Right atrium auricular region (tissue), 2 donors: ENCODE measurements at regions not wholly inside any gene's neighbourhood (a gene's known extent, or its start where the extent isn't known, plus 50 kb on each side); places are given as distances from the start of the nearest gene placed in this dataset.
"Not testable (repeated sequence)": the region's sequence is repeated elsewhere in the genome, so short reads cannot be mapped to it uniquely, and the experiment has no call there.

Experiments used
- DNase-seq: peaks from one replicate; pipeline ENCODE4 v3.0.0-alpha.2; 2019; ENCODE audit warnings: low spot score
- H3K27ac ChIP-seq, 2 donors: fragments of 200-600 bp; sonication (generic); 1 replicate in 1 of 2; 2 replicates in 1 of 2; pipeline ENCODE4 v1.5.1; 2016 to 2019
- H3K27me3 ChIP-seq, 2 donors: fragments of 200-600 bp; sonication (generic); one replicate each; pipeline versions ENCODE4 v1.5.1 to v1.6.0; 2017 to 2019
- H3K36me3 ChIP-seq: fragments of 200-600 bp; sonication (generic); one replicate; pipeline ENCODE4 v1.5.1; 2016
- H3K4me1 ChIP-seq, 2 donors: fragments of 200-600 bp; sonication (generic); one replicate each; pipeline versions ENCODE4 v1.5.1 to v1.6.0; 2017 to 2019
- H3K4me3 ChIP-seq, 2 donors: fragments of 200-600 bp; sonication (generic); 1 replicate in 1 of 2; 2 replicates in 1 of 2; pipeline ENCODE4 v1.5.1; 2017 to 2019; ENCODE audit warnings: mild to moderate bottlenecking in 1 of 2, moderate library complexity in 1 of 2
- H3K9me3 ChIP-seq, 2 donors: fragments of 200-600 bp; sonication (generic); one replicate each; pipeline ENCODE4 v1.5.1; 2019
- TF ChIP-seq, protein P1 (sequence below), 2 donors: fragments of 200-600 bp; sonication (generic); IDR thresholded peaks; one replicate each; pipeline ENCODE4 v1.5.1; 2019; ENCODE audit warnings: antibody characterized with exemption in 2 of 2

GRCh38 chr6:81886157-81886556 lies 133.7 kb upstream of the TENT5A start:
- no peaks in the 10 kb centered on the region for H3K27me3 ChIP-seq
- no peak overlapping the region for H3K4me3 ChIP-seq
- H3K4me1 ChIP-seq = no peaks in the 10 kb centered on the region
- no peak for DNase-seq
- no peaks in the 10 kb centered on the region for H3K9me3 ChIP-seq
- H3K36me3 ChIP-seq = no peaks in the 10 kb centered on the region
- TF ChIP-seq, protein P1, sequence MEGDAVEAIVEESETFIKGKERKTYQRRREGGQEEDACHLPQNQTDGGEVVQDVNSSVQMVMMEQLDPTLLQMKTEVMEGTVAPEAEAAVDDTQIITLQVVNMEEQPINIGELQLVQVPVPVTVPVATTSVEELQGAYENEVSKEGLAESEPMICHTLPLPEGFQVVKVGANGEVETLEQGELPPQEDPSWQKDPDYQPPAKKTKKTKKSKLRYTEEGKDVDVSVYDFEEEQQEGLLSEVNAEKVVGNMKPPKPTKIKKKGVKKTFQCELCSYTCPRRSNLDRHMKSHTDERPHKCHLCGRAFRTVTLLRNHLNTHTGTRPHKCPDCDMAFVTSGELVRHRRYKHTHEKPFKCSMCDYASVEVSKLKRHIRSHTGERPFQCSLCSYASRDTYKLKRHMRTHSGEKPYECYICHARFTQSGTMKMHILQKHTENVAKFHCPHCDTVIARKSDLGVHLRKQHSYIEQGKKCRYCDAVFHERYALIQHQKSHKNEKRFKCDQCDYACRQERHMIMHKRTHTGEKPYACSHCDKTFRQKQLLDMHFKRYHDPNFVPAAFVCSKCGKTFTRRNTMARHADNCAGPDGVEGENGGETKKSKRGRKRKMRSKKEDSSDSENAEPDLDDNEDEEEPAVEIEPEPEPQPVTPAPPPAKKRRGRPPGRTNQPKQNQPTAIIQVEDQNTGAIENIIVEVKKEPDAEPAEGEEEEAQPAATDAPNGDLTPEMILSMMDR (IDR thresholded peaks at IDR 0.05) = no peak
- no peak overlapping the region for H3K27ac ChIP-seq

DNA sequence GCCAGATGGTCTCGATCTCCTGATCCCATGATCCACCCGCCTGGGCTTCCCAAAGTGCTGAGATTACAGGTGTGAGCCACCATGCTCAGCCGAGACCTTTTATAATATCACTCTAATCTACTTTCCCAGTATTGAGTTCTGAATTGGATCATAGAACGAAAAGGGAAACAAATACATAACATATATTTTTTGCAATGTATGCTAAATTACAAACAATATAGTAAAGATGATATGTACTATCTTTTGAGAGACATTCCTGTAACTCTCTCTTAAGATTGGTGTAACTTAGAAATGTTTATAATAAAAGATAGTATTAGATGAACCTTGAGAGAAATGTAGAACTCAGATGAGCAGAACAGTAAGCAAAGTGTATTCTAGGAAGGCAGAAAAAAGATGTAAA lies 129.2 kb upstream of the TENT5A start:
- H3K27me3 ChIP-seq = no peaks in the 10 kb centered on the region
- H3K27ac ChIP-seq = no peak overlapping the region
- TF ChIP-seq, protein P1 (IDR thresholded peaks at IDR 0.05) = no peak
- no peaks in the 10 kb centered on the region for H3K36me3 ChIP-seq
- H3K4me3 ChIP-seq = no peak overlapping the region
- no peak for DNase-seq
- no peaks in the 10 kb centered on the region for H3K9me3 ChIP-seq
- no peaks in the 10 kb centered on the region for H3K4me1 ChIP-seq

DNA sequence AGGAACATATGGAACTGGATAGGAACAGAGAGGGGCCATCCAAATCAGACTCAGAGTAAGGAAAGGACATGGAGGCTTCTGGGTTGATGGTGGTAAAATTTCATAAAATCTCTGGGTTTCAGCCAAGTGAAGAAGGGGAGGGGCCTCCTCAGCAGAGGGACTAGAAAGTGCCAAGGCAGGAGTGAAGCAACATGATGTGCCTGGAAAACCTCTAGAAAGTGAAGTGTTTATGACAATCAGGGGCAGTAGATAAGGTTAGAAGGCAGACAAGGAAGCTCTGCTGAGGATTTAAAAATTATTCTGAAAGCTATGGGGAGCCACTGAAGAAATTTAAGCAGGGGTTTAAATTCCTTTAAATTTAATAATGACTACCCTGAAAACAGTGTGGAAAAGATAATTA lies 126.0 kb upstream of the TENT5A start:
- H3K4me3 ChIP-seq = no peak overlapping the region
- TF ChIP-seq, protein P1 (IDR thresholded peaks at IDR 0.05) = no peak
- no peaks in the 10 kb centered on the region for H3K27me3 ChIP-seq
- no peak for DNase-seq
- no peaks in the 10 kb centered on the region for H3K9me3 ChIP-seq
- no peaks in the 10 kb centered on the region for H3K4me1 ChIP-seq
- H3K27ac ChIP-seq = no peak overlapping the region
- no peaks in the 10 kb centered on the region for H3K36me3 ChIP-seq

DNA sequence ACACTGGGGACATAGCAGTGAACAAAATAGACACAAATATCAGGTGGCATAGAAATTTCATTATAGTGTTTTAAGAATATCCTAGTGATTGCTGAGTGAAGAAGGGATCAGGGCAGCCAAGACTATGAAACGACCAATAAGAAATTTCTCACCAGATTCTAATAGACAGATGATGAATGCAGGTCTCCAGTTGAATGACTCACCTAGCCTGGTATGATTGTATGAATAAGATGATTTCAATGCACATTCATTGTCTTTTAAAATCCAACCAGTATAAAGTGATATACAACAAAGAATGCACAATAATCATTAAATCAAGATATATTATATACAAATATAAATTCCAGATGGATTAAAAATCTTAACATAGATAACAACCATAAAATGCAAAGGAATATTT lies 124.5 kb upstream of the TENT5A start:
- H3K4me1 ChIP-seq = no peaks in the 10 kb centered on the region
- DNase-seq = no peak
- TF ChIP-seq, protein P1 (IDR thresholded peaks at IDR 0.05) = no peak

GRCh38 chr6:81875782-81876293 lies 123.4 kb upstream of the TENT5A start:
- Histone ChIP-seq H3K4me3 (no peak overlapping the region), H3K27ac (no peak overlapping the region), H3K27me3 (no peaks in the 10 kb centered on the region), H3K4me1 (no peaks in the 10 kb centered on the region), H3K36me3 (no peaks in the 10 kb centered on the region), H3K9me3 (peaks cover 0 to 16% of the 10 kb centered on the region in 2 donors)
- TF ChIP-seq, protein P1 (IDR thresholded peaks at IDR 0.05) = no peak
- no peak for DNase-seq

More for the DNA sequence above, 124.5 kb upstream of the TENT5A start:
- H3K9me3 ChIP-seq = peaks cover 0 to 5% of the 10 kb centered on the region in 2 donors
- no peaks in the 10 kb centered on the region for H3K27me3 ChIP-seq
- H3K4me3 ChIP-seq = no peak overlapping the region
- no peak overlapping the region for H3K27ac ChIP-seq
- H3K36me3 ChIP-seq = no peaks in the 10 kb centered on the region

- not testable (repeated sequence) for H3K27me3 ChIP-seq, H3K4me3 ChIP-seq, H3K4me1 ChIP-seq, DNase-seq, H3K36me3 ChIP-seq, H3K27ac ChIP-seq
- peaks cover 0 to 16% of the 10 kb centered on the region in 2 donors for H3K9me3 ChIP-seq
Measured at GRCh38 chr6:81869749-81870508, 117.4 kb upstream of the TENT5A start.
